ENCODE measurements at regions not wholly inside any gene's neighbourhood (a gene's known extent, or its start where the extent isn't known, plus 50 kb on each side); places are given as distances from the start of the nearest gene placed in this dataset.

DNA sequence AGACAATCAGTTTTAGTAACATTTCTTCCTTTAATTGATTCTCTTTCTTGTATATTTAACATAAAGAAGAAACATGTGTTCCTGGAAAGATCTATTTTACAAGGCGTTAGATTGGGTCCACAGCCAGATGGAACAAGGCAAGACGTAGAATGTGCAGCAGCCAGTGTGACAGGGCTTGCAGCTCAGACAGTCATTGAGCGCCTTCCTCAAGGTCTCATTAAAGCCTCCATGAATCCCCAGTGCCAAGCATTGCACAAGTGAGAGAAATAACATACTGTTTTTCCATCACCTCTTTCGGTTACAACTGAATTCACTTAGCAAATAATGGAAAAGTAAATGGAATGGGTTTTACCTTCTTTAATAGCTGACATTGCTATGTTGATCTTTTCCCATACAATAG lies 292.5 kb downstream of the USP46 start:
- H3K4me3 ChIP-seq (ENCODE audit: low read length) = no peak overlapping the region

GRCh38 chr4:52367282-52367830 lies 291.7 kb downstream of the USP46 start:
- no peaks in the 10 kb centered on the region for H3K9me2 ChIP-seq (replicated peaks; ENCODE audit: insufficient read depth, low read length)
- H2AFZ ChIP-seq (ENCODE audit: low read length) = no peak overlapping the region
- H3F3A ChIP-seq (ENCODE audit: insufficient read depth, low read length) = no peaks in the 10 kb centered on the region
- H3K4me3 ChIP-seq (ENCODE audit: low read length) = no peak overlapping the region
- H3K79me2 ChIP-seq (ENCODE audit: low read length) = no peaks in the 10 kb centered on the region
- no peak overlapping the region for H3K9ac ChIP-seq (ENCODE audit: low read length)
- no peak overlapping the region for H3K4me2 ChIP-seq (ENCODE audit: low read depth, low read length)
- no peak for DNase-seq
- H3K4me1 ChIP-seq (ENCODE audit: low read length) = no peaks in the 10 kb centered on the region
- no peaks in the 10 kb centered on the region for H4K20me1 ChIP-seq (ENCODE audit: insufficient read depth, low read length)
- H3K9me3 ChIP-seq (replicated peaks; ENCODE audit: insufficient read depth, low read length) = no peaks in the 10 kb centered on the region
- H3K36me3 ChIP-seq (replicated peaks; ENCODE audit: insufficient read depth, low read length) = no peaks in the 10 kb centered on the region
- H3K27me3 ChIP-seq (replicated peaks; ENCODE audit: insufficient read depth, low read length) = no peaks in the 10 kb centered on the region
- TF ChIP-seq EZH2 (optimal IDR thresholded peaks at IDR 0.05; ENCODE audit: low read depth, low read length) (no peak), CTCF (IDR thresholded peaks at IDR 0.05; ENCODE audit: low read length) (no peak), EZH2phosphoT487 (IDR thresholded peaks at IDR 0.05; ENCODE audit: low read length) (no peak)
- H3K27ac ChIP-seq (ENCODE audit: low read length) = no peak overlapping the region

More for the DNA sequence above, 292.5 kb downstream of the USP46 start:
- DNase-seq = no peak
- H3K9ac ChIP-seq (ENCODE audit: low read length) = no peak overlapping the region
- H3K9me2 ChIP-seq (replicated peaks; ENCODE audit: insufficient read depth, low read length) = no peaks in the 10 kb centered on the region
- no peak overlapping the region for H2AFZ ChIP-seq (ENCODE audit: low read length)
- H3K4me1 ChIP-seq (ENCODE audit: low read length) = no peaks in the 10 kb centered on the region
- H3K27ac ChIP-seq (ENCODE audit: low read length) = no peak overlapping the region
- H3K36me3 ChIP-seq (replicated peaks; ENCODE audit: insufficient read depth, low read length) = no peaks in the 10 kb centered on the region
- no peaks in the 10 kb centered on the region for H3K27me3 ChIP-seq (replicated peaks; ENCODE audit: insufficient read depth, low read length)
- H3F3A ChIP-seq (ENCODE audit: insufficient read depth, low read length) = no peaks in the 10 kb centered on the region
- H3K4me2 ChIP-seq (ENCODE audit: low read depth, low read length) = no peak overlapping the region
- TF ChIP-seq EZH2 (optimal IDR thresholded peaks at IDR 0.05; ENCODE audit: low read depth, low read length) = no peak
- TF ChIP-seq EZH2phosphoT487 (IDR thresholded peaks at IDR 0.05; ENCODE audit: low read length) = no peak
- no peak for TF ChIP-seq CTCF (IDR thresholded peaks at IDR 0.05; ENCODE audit: low read length)
- no peaks in the 10 kb centered on the region for H3K79me2 ChIP-seq (ENCODE audit: low read length)
- no peaks in the 10 kb centered on the region for H4K20me1 ChIP-seq (ENCODE audit: insufficient read depth, low read length)
- no peaks in the 10 kb centered on the region for H3K9me3 ChIP-seq (replicated peaks; ENCODE audit: insufficient read depth, low read length)

DNA sequence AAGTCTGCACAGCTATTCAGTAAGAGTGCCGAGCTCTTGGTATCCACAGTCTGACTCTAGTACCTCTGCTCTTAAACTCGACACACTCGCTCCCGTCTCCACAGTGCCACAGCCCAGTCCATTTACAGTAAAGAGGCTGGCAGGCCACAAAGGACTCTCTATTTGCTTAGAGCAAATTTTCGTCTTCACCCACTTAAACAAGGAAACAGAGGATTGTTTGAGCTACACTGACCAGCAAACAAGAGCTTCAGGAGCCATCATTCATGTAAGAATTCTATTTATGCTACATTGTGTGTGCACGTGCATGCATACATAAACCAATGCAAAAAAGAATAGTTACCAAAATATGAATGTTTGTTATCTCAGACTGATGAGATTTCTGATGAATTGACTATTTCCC lies 290.2 kb downstream of the USP46 start:
- Histone ChIP-seq H3K9me3 (replicated peaks; ENCODE audit: insufficient read depth, low read length) (no peaks in the 10 kb centered on the region), H3K4me1 (ENCODE audit: low read length) (no peaks in the 10 kb centered on the region), H3K4me2 (ENCODE audit: low read depth, low read length) (no peak overlapping the region), H3K36me3 (replicated peaks; ENCODE audit: insufficient read depth, low read length) (no peaks in the 10 kb centered on the region), H4K20me1 (ENCODE audit: insufficient read depth, low read length) (no peaks in the 10 kb centered on the region), H2AFZ (ENCODE audit: low read length) (no peak overlapping the region), H3F3A (ENCODE audit: insufficient read depth, low read length) (no peaks in the 10 kb centered on the region), H3K9me2 (replicated peaks; ENCODE audit: insufficient read depth, low read length) (no peaks in the 10 kb centered on the region), H3K27me3 (replicated peaks; ENCODE audit: insufficient read depth, low read length) (no peaks in the 10 kb centered on the region), H3K9ac (ENCODE audit: low read length) (no peak overlapping the region), H3K79me2 (ENCODE audit: low read length) (no peaks in the 10 kb centered on the region), H3K4me3 (ENCODE audit: low read length) (no peak overlapping the region), H3K27ac (ENCODE audit: low read length) (no peak overlapping the region)
- TF ChIP-seq EZH2 (optimal IDR thresholded peaks at IDR 0.05; ENCODE audit: low read depth, low read length) (no peak), CTCF (IDR thresholded peaks at IDR 0.05; ENCODE audit: low read length) (no peak), EZH2phosphoT487 (IDR thresholded peaks at IDR 0.05; ENCODE audit: low read length) (no peak)
- no peak for DNase-seq
